H1 (cell line): ENCODE measurements at regions not wholly inside any gene's neighbourhood (a gene's known extent, or its start where the extent isn't known, plus 50 kb on each side); places are given as distances from the start of the nearest gene placed in this dataset.

Source experiments
- CBX5 ChIP-seq: fragments of 300-800, 300-1000 bp; sonication (generic); IDR thresholded peaks from 2 replicates; pipeline ENCODE4 v1.7.1; 2016; ENCODE audit warnings: antibody characterized with exemption, low read length, low read depth
- CEBPB ChIP-seq: IDR thresholded peaks from 2 replicates; pipeline ENCODE4 v1.6.1; 2012; ENCODE audit warnings: low read depth, low read length
- EP300 ChIP-seq, 2 experiments: IDR thresholded peaks; 1 replicate in 1 of 2; 2 replicates in 1 of 2; pipeline ENCODE4 v1.6.1; 2011 to 2012; ENCODE audit warnings: low read depth in 2 of 2, low read length in 2 of 2, mild to moderate bottlenecking in 2 of 2, borderline replicate concordance in 1 of 2, inconsistent platforms in 1 of 2, moderate library complexity in 1 of 2
- EZH2 ChIP-seq: fragments of 200-600 bp; sonication (generic); IDR thresholded peaks from 2 replicates; pipeline ENCODE4 v1.7.1; 2012; ENCODE audit warnings: low read depth, mild to moderate bottlenecking, moderate library complexity, low read length, inconsistent platforms; ENCODE audit not compliant: severe bottlenecking
- GTF2F1 ChIP-seq: IDR thresholded peaks from 2 replicates; pipeline ENCODE4 v1.6.1; 2012; ENCODE audit warnings: low read depth, low read length, improper control_type of control experiment, borderline replicate concordance
- MAX ChIP-seq: IDR thresholded peaks from 2 replicates; pipeline ENCODE4 v1.6.1; 2012; ENCODE audit warnings: inconsistent platforms
- POLR2AphosphoS5 ChIP-seq: IDR thresholded peaks from 2 replicates; pipeline ENCODE4 v1.6.1; 2011; ENCODE audit warnings: low read depth, low read length
- RNF2 ChIP-seq: fragments of 200-900, 300-1000 bp; sonication (generic); IDR thresholded peaks from 2 replicates; pipeline ENCODE4 v1.7.1; 2016; ENCODE audit warnings: borderline replicate concordance, low read depth, mild to moderate bottlenecking, antibody characterized with exemption, low read length; ENCODE audit not compliant: poor library complexity, severe bottlenecking; ENCODE audit errors: missing control alignments
- SP1 ChIP-seq: IDR thresholded peaks from 2 replicates; pipeline ENCODE4 v1.6.1; 2011; ENCODE audit warnings: low read depth, low read length
- TAF1 ChIP-seq: IDR thresholded peaks from 2 replicates; pipeline ENCODE4 v1.6.1; 2011; ENCODE audit warnings: mild to moderate bottlenecking, low read depth, low read length
- TF ChIP-seq, protein P1 (sequence below): IDR thresholded peaks from 2 replicates; pipeline ENCODE4 v1.6.1; 2011; ENCODE audit warnings: low read length, improper control_type of control experiment
- TF ChIP-seq, protein P2 (sequence below), 3 experiments: IDR thresholded peaks; 1 replicate in 2 of 3; 2 replicates in 1 of 3; pipeline versions ENCODE4 v1.5.1 to v1.6.1; 2011; ENCODE audit warnings: low read length in 3 of 3, mild to moderate bottlenecking in 3 of 3, inconsistent platforms in 2 of 3, low read depth in 1 of 3, moderate library complexity in 1 of 3; ENCODE audit not compliant: insufficient read depth in 1 of 3; ENCODE audit errors: control extremely low read depth in 1 of 3
- TF ChIP-seq, protein P3 (sequence below): IDR thresholded peaks from 2 replicates; pipeline ENCODE4 v1.6.1; 2012; ENCODE audit warnings: low read length, inconsistent platforms

DNA sequence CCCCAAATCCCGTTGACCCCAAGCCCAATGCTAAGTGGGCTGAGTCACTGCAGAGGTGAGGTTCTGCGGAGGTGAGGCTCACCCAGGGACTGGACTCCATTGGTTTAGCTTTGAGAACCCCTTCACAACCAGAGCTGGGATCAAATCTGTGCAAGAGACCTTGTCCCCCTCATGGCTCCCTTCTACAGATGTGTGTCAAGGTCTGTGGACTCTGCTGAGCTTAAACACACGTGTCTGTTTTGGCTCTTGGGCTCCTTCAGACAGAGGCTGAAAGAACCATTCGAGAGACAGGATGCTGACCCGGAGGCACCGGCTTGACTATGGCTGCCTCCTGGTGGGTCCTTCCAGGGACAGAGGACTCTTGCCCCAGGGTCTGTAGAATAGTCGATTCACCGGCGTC lies 190.3 kb downstream of the LPIN1 start:
- TF ChIP-seq, protein P1, sequence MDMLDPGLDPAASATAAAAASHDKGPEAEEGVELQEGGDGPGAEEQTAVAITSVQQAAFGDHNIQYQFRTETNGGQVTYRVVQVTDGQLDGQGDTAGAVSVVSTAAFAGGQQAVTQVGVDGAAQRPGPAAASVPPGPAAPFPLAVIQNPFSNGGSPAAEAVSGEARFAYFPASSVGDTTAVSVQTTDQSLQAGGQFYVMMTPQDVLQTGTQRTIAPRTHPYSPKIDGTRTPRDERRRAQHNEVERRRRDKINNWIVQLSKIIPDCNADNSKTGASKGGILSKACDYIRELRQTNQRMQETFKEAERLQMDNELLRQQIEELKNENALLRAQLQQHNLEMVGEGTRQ, result no peak
- TF ChIP-seq MAX (no peak), EZH2 (no peak), CBX5 (no peak), GTF2F1 (no peak), TAF1 (no peak), POLR2AphosphoS5 (no peak), CEBPB (no peak), EP300 (IDR thresholded peaks at IDR 0.05; ENCODE audit: borderline replicate concordance in 1 of 2, low read depth in 2 of 2, low read length in 2 of 2) (no peak), RNF2 (no peak), SP1 (no peak)
- TF ChIP-seq, protein P2, sequence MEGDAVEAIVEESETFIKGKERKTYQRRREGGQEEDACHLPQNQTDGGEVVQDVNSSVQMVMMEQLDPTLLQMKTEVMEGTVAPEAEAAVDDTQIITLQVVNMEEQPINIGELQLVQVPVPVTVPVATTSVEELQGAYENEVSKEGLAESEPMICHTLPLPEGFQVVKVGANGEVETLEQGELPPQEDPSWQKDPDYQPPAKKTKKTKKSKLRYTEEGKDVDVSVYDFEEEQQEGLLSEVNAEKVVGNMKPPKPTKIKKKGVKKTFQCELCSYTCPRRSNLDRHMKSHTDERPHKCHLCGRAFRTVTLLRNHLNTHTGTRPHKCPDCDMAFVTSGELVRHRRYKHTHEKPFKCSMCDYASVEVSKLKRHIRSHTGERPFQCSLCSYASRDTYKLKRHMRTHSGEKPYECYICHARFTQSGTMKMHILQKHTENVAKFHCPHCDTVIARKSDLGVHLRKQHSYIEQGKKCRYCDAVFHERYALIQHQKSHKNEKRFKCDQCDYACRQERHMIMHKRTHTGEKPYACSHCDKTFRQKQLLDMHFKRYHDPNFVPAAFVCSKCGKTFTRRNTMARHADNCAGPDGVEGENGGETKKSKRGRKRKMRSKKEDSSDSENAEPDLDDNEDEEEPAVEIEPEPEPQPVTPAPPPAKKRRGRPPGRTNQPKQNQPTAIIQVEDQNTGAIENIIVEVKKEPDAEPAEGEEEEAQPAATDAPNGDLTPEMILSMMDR (IDR thresholded peaks at IDR 0.05; ENCODE audit: control extremely low read depth in 1 of 3, insufficient read depth in 1 of 3, low read depth in 1 of 3, low read length in 3 of 3), result no peak
- TF ChIP-seq, protein P3, sequence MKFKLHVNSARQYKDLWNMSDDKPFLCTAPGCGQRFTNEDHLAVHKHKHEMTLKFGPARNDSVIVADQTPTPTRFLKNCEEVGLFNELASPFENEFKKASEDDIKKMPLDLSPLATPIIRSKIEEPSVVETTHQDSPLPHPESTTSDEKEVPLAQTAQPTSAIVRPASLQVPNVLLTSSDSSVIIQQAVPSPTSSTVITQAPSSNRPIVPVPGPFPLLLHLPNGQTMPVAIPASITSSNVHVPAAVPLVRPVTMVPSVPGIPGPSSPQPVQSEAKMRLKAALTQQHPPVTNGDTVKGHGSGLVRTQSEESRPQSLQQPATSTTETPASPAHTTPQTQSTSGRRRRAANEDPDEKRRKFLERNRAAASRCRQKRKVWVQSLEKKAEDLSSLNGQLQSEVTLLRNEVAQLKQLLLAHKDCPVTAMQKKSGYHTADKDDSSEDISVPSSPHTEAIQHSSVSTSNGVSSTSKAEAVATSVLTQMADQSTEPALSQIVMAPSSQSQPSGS, result no peak
